BJ (cell line): ENCODE measurements at regions not wholly inside any gene's neighbourhood (a gene's known extent, or its start where the extent isn't known, plus 50 kb on each side); places are given as distances from the start of the nearest gene placed in this dataset.

Source experiments
- CTCF ChIA-PET: fragments of 350-600 bp; formaldehyde crosslinking; extraction: SDS; loops from one replicate; lab custom pipeline; 2021; ENCODE audit warnings: antibody characterized with exemption, inconsistent platforms; lab: Yijun Ruan, JAX
- POLR2A ChIA-PET: fragments of 300-600 bp; sonication (Branson Sonifier 250); formaldehyde crosslinking; extraction: SDS; loops from one replicate; lab custom pipeline; 2021; ENCODE audit warnings: antibody characterized with exemption; lab: Charles Lee
- DNase-seq: peaks from one replicate; pipeline ENCODE4 v3.0.0-alpha.2; 2011; ENCODE audit warnings: low read depth
- H3K27me3 ChIP-seq: 2 replicates; pipeline ENCODE4 v1.6.0; 2011; ENCODE audit warnings: low read length; ENCODE audit not compliant: control insufficient read depth, insufficient read depth
- H3K36me3 ChIP-seq: 2 replicates; pipeline ENCODE4 v1.5.1; 2011; ENCODE audit warnings: low read length; ENCODE audit not compliant: control insufficient read depth, insufficient read depth
- H3K4me3 ChIP-seq: 2 replicates; pipeline ENCODE4 v1.5.1; 2011; ENCODE audit warnings: low read depth, mild to moderate bottlenecking, control low read depth, low read length
- TF ChIP-seq, protein P1 (sequence below): IDR thresholded peaks from 2 replicates; pipeline ENCODE4 v1.5.1; 2011; ENCODE audit warnings: low read depth, mild to moderate bottlenecking, control low read depth, inconsistent platforms, low read length, moderate library complexity; ENCODE audit not compliant: insufficient read depth

GRCh38 chr12:74339211-74339610, 198.4 kb upstream of the ATXN7L3B start:
- no peaks in the 10 kb centered on the region for H3K27me3 ChIP-seq
- ChIA-PET POLR2A (no interaction called here), CTCF (no interaction called here)
- H3K4me3 ChIP-seq: no peak overlapping the region
- TF ChIP-seq, protein P1, sequence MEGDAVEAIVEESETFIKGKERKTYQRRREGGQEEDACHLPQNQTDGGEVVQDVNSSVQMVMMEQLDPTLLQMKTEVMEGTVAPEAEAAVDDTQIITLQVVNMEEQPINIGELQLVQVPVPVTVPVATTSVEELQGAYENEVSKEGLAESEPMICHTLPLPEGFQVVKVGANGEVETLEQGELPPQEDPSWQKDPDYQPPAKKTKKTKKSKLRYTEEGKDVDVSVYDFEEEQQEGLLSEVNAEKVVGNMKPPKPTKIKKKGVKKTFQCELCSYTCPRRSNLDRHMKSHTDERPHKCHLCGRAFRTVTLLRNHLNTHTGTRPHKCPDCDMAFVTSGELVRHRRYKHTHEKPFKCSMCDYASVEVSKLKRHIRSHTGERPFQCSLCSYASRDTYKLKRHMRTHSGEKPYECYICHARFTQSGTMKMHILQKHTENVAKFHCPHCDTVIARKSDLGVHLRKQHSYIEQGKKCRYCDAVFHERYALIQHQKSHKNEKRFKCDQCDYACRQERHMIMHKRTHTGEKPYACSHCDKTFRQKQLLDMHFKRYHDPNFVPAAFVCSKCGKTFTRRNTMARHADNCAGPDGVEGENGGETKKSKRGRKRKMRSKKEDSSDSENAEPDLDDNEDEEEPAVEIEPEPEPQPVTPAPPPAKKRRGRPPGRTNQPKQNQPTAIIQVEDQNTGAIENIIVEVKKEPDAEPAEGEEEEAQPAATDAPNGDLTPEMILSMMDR: no peak
- no peak for DNase-seq
- no peaks in the 10 kb centered on the region for H3K36me3 ChIP-seq

GRCh38 chr12:74349925-74350324, 187.7 kb upstream of the ATXN7L3B start:
- DNase-seq: peak; percentile 22

DNA sequence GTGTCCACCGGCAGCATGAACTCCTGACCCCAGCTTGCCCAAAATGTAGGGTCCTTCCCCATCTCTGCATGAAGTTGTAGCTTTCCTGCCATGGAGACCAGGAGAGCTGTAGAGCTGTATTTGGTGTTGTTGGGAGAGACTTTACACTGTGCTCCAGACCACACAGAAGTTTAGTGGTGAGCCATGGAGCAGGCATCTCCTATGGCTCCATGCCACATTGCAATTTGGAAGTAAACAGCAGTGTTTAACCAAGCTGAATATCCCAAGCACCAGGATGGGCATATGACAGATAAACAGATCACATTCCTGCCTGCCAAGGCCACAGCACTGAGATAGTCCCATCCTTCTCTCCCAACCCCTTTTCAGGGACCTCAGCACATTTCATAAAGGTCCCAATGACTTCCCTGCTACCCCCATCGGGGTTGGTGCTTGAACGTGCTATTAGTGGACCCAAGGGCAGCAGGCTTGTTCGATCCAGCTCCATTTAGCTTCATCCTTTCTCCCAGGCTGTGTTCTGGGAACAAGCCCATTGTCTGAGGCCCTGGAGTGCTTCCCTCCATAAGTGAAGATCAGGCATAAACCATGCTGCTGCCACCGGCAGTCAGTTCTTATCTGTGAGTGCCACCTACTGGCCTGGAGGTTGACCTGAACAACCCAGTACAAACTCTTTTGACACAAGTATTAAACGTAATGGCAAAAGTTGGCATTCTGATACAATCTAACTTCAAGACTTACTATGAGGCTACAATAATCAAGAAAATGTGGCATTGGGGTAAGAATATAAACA, 172.3 kb upstream of the ATXN7L3B start:
- TF ChIP-seq, protein P1: peak; percentile 47
- no peak overlapping the region for H3K4me3 ChIP-seq
- H3K36me3 ChIP-seq: no peaks in the 10 kb centered on the region
- POLR2A ChIA-PET: no interaction called here
- CTCF ChIA-PET: interaction anchor here (1.2 kb wide), 1 partner anchor 9 kb away, joined by 4 read pairs; no protein-coding TSS in a partner anchor
- no peak for DNase-seq
- no peaks in the 10 kb centered on the region for H3K27me3 ChIP-seq

More at GRCh38 chr12:74349925-74350324, 187.7 kb upstream of the ATXN7L3B start:
- H3K27me3 ChIP-seq: no peaks in the 10 kb centered on the region
- ChIA-PET CTCF (interaction anchor here (1.2 kb wide), 1 partner anchor 9 kb away, joined by 3 read pairs; no protein-coding TSS in a partner anchor), POLR2A (no interaction called here)
- H3K4me3 ChIP-seq: no peak overlapping the region
- TF ChIP-seq, protein P1: no peak
- no peaks in the 10 kb centered on the region for H3K36me3 ChIP-seq

GRCh38 chr12:74370608-74371216, 166.9 kb upstream of the ATXN7L3B start:
- no peaks in the 10 kb centered on the region for H3K36me3 ChIP-seq
- H3K4me3 ChIP-seq: no peak overlapping the region
- ChIA-PET POLR2A (no interaction called here), CTCF (interaction anchor here (0.7 kb wide), 1 partner anchor 23 kb away, joined by 3 read pairs; no protein-coding TSS in a partner anchor)
- TF ChIP-seq, protein P1: no peak
- H3K27me3 ChIP-seq: no peaks in the 10 kb centered on the region
- DNase-seq: no peak

GRCh38 chr12:74379114-74379513, 158.5 kb upstream of the ATXN7L3B start:
- TF ChIP-seq, protein P1: no peak
- POLR2A ChIA-PET: no interaction called here
- DNase-seq: no peak
- Histone ChIP-seq H3K36me3 (no peaks in the 10 kb centered on the region), H3K27me3 (no peaks in the 10 kb centered on the region), H3K4me3 (no peak overlapping the region)
- CTCF ChIA-PET: no interaction called here
